ENCODE measurements at regions not wholly inside any gene's neighbourhood (a gene's known extent, or its start where the extent isn't known, plus 50 kb on each side); places are given as distances from the start of the nearest gene placed in this dataset.
"Not testable (repeated sequence)": the region's sequence is repeated elsewhere in the genome, so short reads cannot be mapped to it uniquely, and the experiment has no call there.

GRCh38 chr7:113030489-113030888 lies 56.1 kb downstream of the GPR85 start:
- no peak overlapping the region for H3K27ac ChIP-seq
- H3K9me3 ChIP-seq (ENCODE audit: severe bottlenecking): no peaks in the 10 kb centered on the region
- no peak overlapping the region for H3K4me3 ChIP-seq (ENCODE audit: low read depth, low read length)
- TF ChIP-seq, protein P1, sequence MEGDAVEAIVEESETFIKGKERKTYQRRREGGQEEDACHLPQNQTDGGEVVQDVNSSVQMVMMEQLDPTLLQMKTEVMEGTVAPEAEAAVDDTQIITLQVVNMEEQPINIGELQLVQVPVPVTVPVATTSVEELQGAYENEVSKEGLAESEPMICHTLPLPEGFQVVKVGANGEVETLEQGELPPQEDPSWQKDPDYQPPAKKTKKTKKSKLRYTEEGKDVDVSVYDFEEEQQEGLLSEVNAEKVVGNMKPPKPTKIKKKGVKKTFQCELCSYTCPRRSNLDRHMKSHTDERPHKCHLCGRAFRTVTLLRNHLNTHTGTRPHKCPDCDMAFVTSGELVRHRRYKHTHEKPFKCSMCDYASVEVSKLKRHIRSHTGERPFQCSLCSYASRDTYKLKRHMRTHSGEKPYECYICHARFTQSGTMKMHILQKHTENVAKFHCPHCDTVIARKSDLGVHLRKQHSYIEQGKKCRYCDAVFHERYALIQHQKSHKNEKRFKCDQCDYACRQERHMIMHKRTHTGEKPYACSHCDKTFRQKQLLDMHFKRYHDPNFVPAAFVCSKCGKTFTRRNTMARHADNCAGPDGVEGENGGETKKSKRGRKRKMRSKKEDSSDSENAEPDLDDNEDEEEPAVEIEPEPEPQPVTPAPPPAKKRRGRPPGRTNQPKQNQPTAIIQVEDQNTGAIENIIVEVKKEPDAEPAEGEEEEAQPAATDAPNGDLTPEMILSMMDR (IDR thresholded peaks at IDR 0.05; ENCODE audit: low read depth, low read length): no peak
- no peaks in the 10 kb centered on the region for H3K36me3 ChIP-seq
- no peak for DNase-seq
- H3K27me3 ChIP-seq (ENCODE audit: insufficient read depth, low read depth, severe bottlenecking): no peaks in the 10 kb centered on the region

DNA sequence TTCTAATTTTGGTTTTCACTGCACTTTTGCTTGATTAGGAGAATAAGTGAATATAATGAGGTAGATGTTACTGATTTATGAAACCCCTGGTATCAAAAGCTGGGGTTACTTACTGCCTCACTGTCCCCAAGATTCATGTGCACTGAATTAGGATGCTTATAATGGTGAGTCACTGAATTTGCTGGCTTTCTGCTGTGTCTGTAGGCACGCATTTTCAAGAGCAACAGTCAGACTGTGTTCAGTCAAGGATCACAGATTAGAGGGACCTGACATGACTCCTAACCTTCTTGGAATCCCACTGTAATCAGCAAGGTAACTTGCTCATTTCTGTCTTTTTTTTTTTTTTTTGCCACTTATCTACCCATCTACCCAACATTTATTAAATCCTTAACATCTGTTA lies 59.7 kb downstream of the GPR85 start:
- TF ChIP-seq, protein P1 (IDR thresholded peaks at IDR 0.05; ENCODE audit: low read depth, low read length): no peak
- no peak overlapping the region for H3K4me3 ChIP-seq (ENCODE audit: low read depth, low read length)
- no peak for DNase-seq

DNA sequence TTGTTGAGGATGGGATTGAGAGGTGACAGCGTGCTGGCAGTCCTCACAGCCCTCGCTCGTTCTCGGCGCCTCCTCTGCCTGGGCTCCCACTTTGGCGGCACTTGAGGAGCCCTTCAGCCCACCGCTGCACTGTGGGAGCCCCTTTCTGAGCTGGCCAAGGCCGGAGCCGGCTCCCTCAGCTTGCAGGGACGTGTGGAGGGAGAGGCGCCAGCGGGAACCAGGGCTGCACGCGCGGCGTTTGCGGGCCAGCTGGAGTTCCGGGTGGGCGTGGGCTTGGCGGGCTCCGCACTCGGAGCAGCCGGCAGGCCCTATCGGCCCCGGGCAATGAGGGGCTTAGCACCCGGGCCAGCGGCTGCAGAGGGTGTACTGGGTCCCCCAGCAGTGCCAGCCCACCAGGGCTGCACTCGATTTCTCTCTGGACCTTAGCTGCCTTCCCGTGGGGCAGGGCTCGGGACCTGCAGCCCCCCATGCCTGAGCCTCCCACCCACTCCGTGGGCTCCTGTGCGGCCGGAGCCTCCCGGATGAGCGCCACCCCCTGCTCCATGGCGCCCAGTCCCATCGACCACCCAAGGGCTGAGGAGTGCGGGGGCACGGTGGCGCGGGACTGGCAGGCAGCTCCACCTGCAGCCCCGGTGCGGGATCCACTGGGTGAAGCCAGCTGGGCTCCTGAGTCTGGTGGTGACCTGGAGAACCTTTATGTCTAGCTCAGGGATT lies 69.3 kb downstream of the GPR85 start:
- DNase-seq; H3K36me3 ChIP-seq; H3K4me3 ChIP-seq (ENCODE audit: low read depth, low read length); H3K9me3 ChIP-seq (ENCODE audit: severe bottlenecking); H3K27ac ChIP-seq; H3K27me3 ChIP-seq (ENCODE audit: insufficient read depth, low read depth, severe bottlenecking): not testable (repeated sequence)

More for the DNA sequence above, 59.7 kb downstream of the GPR85 start:
- no peak overlapping the region for H3K27ac ChIP-seq
- H3K9me3 ChIP-seq (ENCODE audit: severe bottlenecking): no peaks in the 10 kb centered on the region
- no peaks in the 10 kb centered on the region for H3K36me3 ChIP-seq
- no peaks in the 10 kb centered on the region for H3K27me3 ChIP-seq (ENCODE audit: insufficient read depth, low read depth, severe bottlenecking)

- H3K27me3 ChIP-seq (ENCODE audit: insufficient read depth, low read depth, severe bottlenecking): no peaks in the 10 kb centered on the region
- no peak for DNase-seq
- no peak overlapping the region for H3K27ac ChIP-seq
- H3K4me3 ChIP-seq (ENCODE audit: low read depth, low read length): no peak overlapping the region
- TF ChIP-seq, protein P1 (IDR thresholded peaks at IDR 0.05; ENCODE audit: low read depth, low read length): no peak
- H3K36me3 ChIP-seq: no peaks in the 10 kb centered on the region
- no peaks in the 10 kb centered on the region for H3K9me3 ChIP-seq (ENCODE audit: severe bottlenecking)
Measured at GRCh38 chr7:113015034-113015645, 71.5 kb downstream of the GPR85 start.

DNA sequence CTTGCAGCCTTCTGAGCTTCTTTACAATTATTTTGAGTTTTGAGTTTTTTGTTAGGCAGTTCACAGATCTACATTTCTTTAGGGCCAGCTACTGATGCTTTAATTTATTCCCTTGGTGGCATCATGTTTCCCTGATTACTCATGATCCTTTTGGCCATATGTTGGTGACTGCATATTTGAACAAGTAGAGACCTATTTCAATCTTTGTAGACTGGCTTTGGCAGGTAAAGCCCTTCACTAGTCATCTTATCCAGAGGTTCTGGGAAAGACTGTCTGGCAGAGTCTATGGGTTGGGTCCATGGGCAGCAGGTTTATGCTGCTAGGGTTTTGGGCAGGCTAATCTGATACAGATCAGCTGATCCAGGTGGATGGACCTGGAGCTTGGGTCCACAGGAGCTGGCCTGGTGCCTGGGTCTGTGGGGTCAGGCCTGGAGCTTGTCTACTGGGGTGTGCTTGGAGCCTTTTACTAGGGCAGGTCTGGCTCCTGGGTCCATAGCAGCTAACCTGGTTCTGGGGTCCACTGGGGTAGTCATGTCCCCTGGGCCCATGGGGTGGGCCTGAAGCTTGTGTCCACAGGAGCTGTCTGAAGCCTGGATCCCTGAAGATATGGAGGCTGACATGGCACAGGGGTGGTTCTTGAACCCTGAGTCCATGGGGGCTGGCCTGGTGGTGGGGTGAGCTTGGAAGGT lies 72.7 kb downstream of the GPR85 start:
- TF ChIP-seq, protein P1 (IDR thresholded peaks at IDR 0.05; ENCODE audit: low read depth, low read length): no peak
- Histone ChIP-seq H3K27me3 (ENCODE audit: insufficient read depth, low read depth, severe bottlenecking) (no peaks in the 10 kb centered on the region), H3K27ac (no peak overlapping the region), H3K36me3 (no peaks in the 10 kb centered on the region), H3K4me3 (ENCODE audit: low read depth, low read length) (no peak overlapping the region), H3K9me3 (ENCODE audit: severe bottlenecking) (no peaks in the 10 kb centered on the region)
- DNase-seq: no peak

DNA sequence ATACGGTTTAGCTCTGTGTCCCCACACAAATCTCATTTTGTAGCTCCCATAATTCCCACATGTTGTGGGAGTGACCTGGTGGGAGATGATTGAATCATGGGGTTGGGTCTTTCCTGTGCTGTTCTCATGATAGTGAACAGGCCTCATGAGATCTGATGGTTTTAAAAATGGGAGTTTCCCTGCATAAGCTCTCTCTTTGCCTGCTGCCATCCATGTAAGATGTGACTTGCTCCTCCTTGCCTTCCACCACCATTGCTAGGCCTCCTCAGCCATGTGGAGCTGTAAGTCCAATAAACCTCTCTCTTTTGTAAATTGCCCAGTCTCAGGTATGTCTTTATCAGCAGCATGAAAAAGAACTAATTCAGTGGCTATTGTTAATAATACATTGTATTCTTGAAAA lies 73.8 kb downstream of the GPR85 start:
- not testable (repeated sequence) for H3K4me3 ChIP-seq (ENCODE audit: low read depth, low read length); H3K27ac ChIP-seq; DNase-seq; H3K9me3 ChIP-seq (ENCODE audit: severe bottlenecking); H3K27me3 ChIP-seq (ENCODE audit: insufficient read depth, low read depth, severe bottlenecking); H3K36me3 ChIP-seq

Measured in WERI-Rb-1 (cell line).